SIG-M5 (cell line): ENCODE measurements at regions not wholly inside any gene's neighbourhood (a gene's known extent, or its start where the extent isn't known, plus 50 kb on each side); places are given as distances from the start of the nearest gene placed in this dataset.

Experiments used
- DNase-seq: peaks from one replicate; lab custom pipeline; 2025; lab: John Stamatoyannopoulos, UW

GRCh38 chr6:137690034-137690433 lies 177.0 kb upstream of the TNFAIP3 start:
- DNase-seq = no peak

- DNase-seq = no peak
Observed at GRCh38 chr6:137690721-137691120, 176.3 kb upstream of the TNFAIP3 start.

GRCh38 chr6:137692308-137692707 lies 174.8 kb upstream of the TNFAIP3 start:
- DNase-seq = no peak

- no peak for DNase-seq
Observed at GRCh38 chr6:137692806-137693205, 174.3 kb upstream of the TNFAIP3 start.

- DNase-seq = no peak
Observed at GRCh38 chr6:137693711-137694110, 173.3 kb upstream of the TNFAIP3 start.

GRCh38 chr6:137696765-137697164 lies 170.3 kb upstream of the TNFAIP3 start:
- no peak for DNase-seq

GRCh38 chr6:137697267-137697938 lies 169.7 kb upstream of the TNFAIP3 start:
- DNase-seq = no peak

GRCh38 chr6:137698636-137699030 lies 168.4 kb upstream of the TNFAIP3 start:
- no peak for DNase-seq

- peak; percentile 28 for DNase-seq
Observed at GRCh38 chr6:137699031-137699683, 167.9 kb upstream of the TNFAIP3 start.

- DNase-seq = no peak
Observed at GRCh38 chr6:137700161-137700560, 166.9 kb upstream of the TNFAIP3 start.

- DNase-seq = no peak
Observed at GRCh38 chr6:137700751-137701477, 166.1 kb upstream of the TNFAIP3 start.

- no peak for DNase-seq
Observed at GRCh38 chr6:137701942-137702341, 165.1 kb upstream of the TNFAIP3 start.

- DNase-seq = no peak
Observed at GRCh38 chr6:137702791-137703424, 164.2 kb upstream of the TNFAIP3 start.

- DNase-seq = no peak
Observed at GRCh38 chr6:137704802-137705159, 162.3 kb upstream of the TNFAIP3 start.

GRCh38 chr6:137705160-137706082 lies 161.6 kb upstream of the TNFAIP3 start:
- DNase-seq = no peak

GRCh38 chr6:137706083-137706750 lies 160.8 kb upstream of the TNFAIP3 start:
- DNase-seq = no peak

GRCh38 chr6:137707038-137707589 lies 159.9 kb upstream of the TNFAIP3 start:
- no peak for DNase-seq

- peak; percentile 42 for DNase-seq
Observed at GRCh38 chr6:137707590-137708360, 159.3 kb upstream of the TNFAIP3 start.

- no peak for DNase-seq
Observed at GRCh38 chr6:137708481-137708880, 158.6 kb upstream of the TNFAIP3 start.
